Lower leg skin (tissue), 3 donors: ENCODE measurements at regions not wholly inside any gene's neighbourhood (a gene's known extent, or its start where the extent isn't known, plus 50 kb on each side); places are given as distances from the start of the nearest gene placed in this dataset.

Source experiments
- POLR2A ChIP-seq, 2 donors: fragments of 450-650 bp; IDR thresholded peaks; one replicate each; pipeline ENCODE4 v1.6.1; 2016 to 2017; ENCODE audit warnings: antibody characterized with exemption in 2 of 2, mild to moderate bottlenecking in 1 of 2, moderate library complexity in 1 of 2
- TF ChIP-seq, protein P1 (sequence below), 3 donors: fragments of 450-650 bp; IDR thresholded peaks; one replicate each; pipeline ENCODE4 v1.5.1; 2016; ENCODE audit warnings: antibody characterized with exemption in 3 of 3, mild to moderate bottlenecking in 3 of 3, moderate library complexity in 2 of 3

DNA sequence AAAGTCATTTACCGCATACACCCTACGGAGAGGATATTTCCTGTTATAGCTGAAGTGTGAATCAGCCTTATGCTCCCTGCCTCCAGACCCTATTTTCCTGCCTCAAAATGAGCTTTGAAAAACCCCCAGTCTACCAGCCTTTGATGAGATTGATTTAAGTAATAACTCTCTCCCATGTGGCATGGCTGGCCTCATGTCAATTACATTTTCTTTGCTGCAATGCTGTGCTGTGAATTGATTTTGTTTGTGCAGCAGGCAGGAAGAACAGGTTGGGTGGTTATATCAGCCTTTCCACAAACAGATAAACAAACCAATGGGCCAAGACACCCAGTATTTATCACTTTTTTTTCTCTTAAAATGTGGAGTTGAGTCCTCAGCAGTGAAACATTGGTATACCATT, 1105.5 kb upstream of the TMEM132C start:
- TF ChIP-seq, protein P1, sequence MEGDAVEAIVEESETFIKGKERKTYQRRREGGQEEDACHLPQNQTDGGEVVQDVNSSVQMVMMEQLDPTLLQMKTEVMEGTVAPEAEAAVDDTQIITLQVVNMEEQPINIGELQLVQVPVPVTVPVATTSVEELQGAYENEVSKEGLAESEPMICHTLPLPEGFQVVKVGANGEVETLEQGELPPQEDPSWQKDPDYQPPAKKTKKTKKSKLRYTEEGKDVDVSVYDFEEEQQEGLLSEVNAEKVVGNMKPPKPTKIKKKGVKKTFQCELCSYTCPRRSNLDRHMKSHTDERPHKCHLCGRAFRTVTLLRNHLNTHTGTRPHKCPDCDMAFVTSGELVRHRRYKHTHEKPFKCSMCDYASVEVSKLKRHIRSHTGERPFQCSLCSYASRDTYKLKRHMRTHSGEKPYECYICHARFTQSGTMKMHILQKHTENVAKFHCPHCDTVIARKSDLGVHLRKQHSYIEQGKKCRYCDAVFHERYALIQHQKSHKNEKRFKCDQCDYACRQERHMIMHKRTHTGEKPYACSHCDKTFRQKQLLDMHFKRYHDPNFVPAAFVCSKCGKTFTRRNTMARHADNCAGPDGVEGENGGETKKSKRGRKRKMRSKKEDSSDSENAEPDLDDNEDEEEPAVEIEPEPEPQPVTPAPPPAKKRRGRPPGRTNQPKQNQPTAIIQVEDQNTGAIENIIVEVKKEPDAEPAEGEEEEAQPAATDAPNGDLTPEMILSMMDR (IDR thresholded peaks at IDR 0.05) = no peak
- no peak for TF ChIP-seq POLR2A (IDR thresholded peaks at IDR 0.05)
